GM20431 (cell line): ENCODE measurements at regions not wholly inside any gene's neighbourhood (a gene's known extent, or its start where the extent isn't known, plus 50 kb on each side); places are given as distances from the start of the nearest gene placed in this dataset.

ENCODE experiments used
- in situ Hi-C: fragments of 300-500 bp; cut with MseI, MboI; formaldehyde crosslinking; loops from one replicate; pipeline ENCODE4 v1.15.0; 2020; ENCODE audit warnings: low sequenced_read_pairs; ENCODE audit not compliant: unreplicated experiment

GRCh38 chrX:110408949-110409588 lies 50.4 kb downstream of the RTL9 start:
- in situ Hi-C loops: loop anchor here (10.0 to 25.0 kb wide), 2 partner anchors 254 to 472 kb away; no protein-coding TSS in a partner anchor

GRCh38 chrX:110409925-110410324 lies 51.3 kb downstream of the RTL9 start:
- in situ Hi-C loops: loop anchor here (10.0 to 25.0 kb wide), 2 partner anchors 255 to 473 kb away; no protein-coding TSS in a partner anchor

- in situ Hi-C loops: loop anchor here (25.0 kb wide), 1 partner anchor 473 kb away; no protein-coding TSS in a partner anchor
Observed at GRCh38 chrX:110410603-110411002, 52.0 kb downstream of the RTL9 start.

- in situ Hi-C loops: loop anchor here (25.0 kb wide), 1 partner anchor 476 kb away; no protein-coding TSS in a partner anchor
Observed at GRCh38 chrX:110412971-110413726, 54.5 kb downstream of the RTL9 start.

- in situ Hi-C loops: loop anchor here (25.0 kb wide), 1 partner anchor 476 kb away; no protein-coding TSS in a partner anchor
Observed at GRCh38 chrX:110413727-110414124, 55.1 kb downstream of the RTL9 start.

- in situ Hi-C loops: loop anchor here (25.0 kb wide), 1 partner anchor 477 kb away; no protein-coding TSS in a partner anchor
Observed at GRCh38 chrX:110414273-110414672, 55.6 kb downstream of the RTL9 start.

GRCh38 chrX:110414679-110415439 lies 56.2 kb downstream of the RTL9 start:
- in situ Hi-C loops: loop anchor here (25.0 kb wide), 1 partner anchor 478 kb away; no protein-coding TSS in a partner anchor

- in situ Hi-C loops: loop anchor here (25.0 kb wide), 1 partner anchor 478 kb away; no protein-coding TSS in a partner anchor
Observed at GRCh38 chrX:110415440-110416170, 57.0 kb downstream of the RTL9 start.

GRCh38 chrX:110417128-110417527 lies 58.5 kb downstream of the RTL9 start:
- in situ Hi-C loops: loop anchor here (25.0 kb wide), 1 partner anchor 480 kb away; no protein-coding TSS in a partner anchor

- in situ Hi-C loops: loop anchor here (25.0 kb wide), 1 partner anchor 481 kb away; no protein-coding TSS in a partner anchor
Observed at GRCh38 chrX:110418316-110419235, 59.9 kb downstream of the RTL9 start.

- in situ Hi-C loops: loop anchor here (25.0 kb wide), 1 partner anchor 482 kb away; no protein-coding TSS in a partner anchor
Observed at GRCh38 chrX:110419512-110419911, 60.9 kb downstream of the RTL9 start.

- in situ Hi-C loops: loop anchor here (25.0 kb wide), 1 partner anchor 484 kb away; no protein-coding TSS in a partner anchor
Observed at GRCh38 chrX:110420771-110421499, 62.3 kb downstream of the RTL9 start.

- in situ Hi-C loops: loop anchor here (25.0 kb wide), 1 partner anchor 484 kb away; no protein-coding TSS in a partner anchor
Observed at GRCh38 chrX:110421500-110422455, 63.1 kb downstream of the RTL9 start.

GRCh38 chrX:110425222-110426154 lies 66.8 kb downstream of the RTL9 start:
- in situ Hi-C loops: no loop called here

- in situ Hi-C loops: no loop called here
Observed at GRCh38 chrX:110426155-110426504, 67.5 kb downstream of the RTL9 start.

- in situ Hi-C loops: no loop called here
Observed at GRCh38 chrX:110427076-110427475, 68.4 kb downstream of the RTL9 start.
